Neuronal stem cell (in vitro differentiated cells): ENCODE measurements at regions not wholly inside any gene's neighbourhood (a gene's known extent, or its start where the extent isn't known, plus 50 kb on each side); places are given as distances from the start of the nearest gene placed in this dataset.

Experiments
- DNase-seq: peaks from one replicate; pipeline ENCODE4 v3.0.0-alpha.2; 2013; ENCODE audit warnings: low spot score
- H2AFZ ChIP-seq: one replicate; pipeline ENCODE4 v1.6.1; 2013; ENCODE audit warnings: mild to moderate bottlenecking, low read length, inconsistent platforms
- H2AK5ac ChIP-seq: 2 replicates; pipeline ENCODE4 v1.6.1; 2013; ENCODE audit warnings: low read depth, mild to moderate bottlenecking, inconsistent platforms, low read length, moderate library complexity, mixed read lengths
- H2BK120ac ChIP-seq: 2 replicates; pipeline ENCODE4 v1.6.1; 2013; ENCODE audit warnings: low read depth, mild to moderate bottlenecking, inconsistent platforms, low read length, moderate library complexity, mixed read lengths
- H2BK12ac ChIP-seq: one replicate; pipeline ENCODE4 v1.6.1; 2013; ENCODE audit warnings: low read length, inconsistent platforms
- H2BK15ac ChIP-seq: 2 replicates; pipeline ENCODE4 v1.6.1; 2013; ENCODE audit warnings: mild to moderate bottlenecking, low read length, inconsistent platforms, mixed read lengths
- H2BK5ac ChIP-seq: one replicate; pipeline ENCODE4 v1.6.1; 2013; ENCODE audit warnings: inconsistent platforms, mild to moderate bottlenecking, low read length, moderate library complexity
- H3K14ac ChIP-seq: one replicate; pipeline ENCODE4 v1.6.1; 2013; ENCODE audit warnings: low read length, inconsistent platforms
- H3K18ac ChIP-seq: 2 replicates; pipeline ENCODE4 v1.6.1; 2013; ENCODE audit warnings: low read length, inconsistent platforms
- H3K23ac ChIP-seq: 2 replicates; pipeline ENCODE4 v1.6.1; 2013; ENCODE audit warnings: low read depth, mild to moderate bottlenecking, mixed read lengths, low read length, inconsistent platforms; ENCODE audit not compliant: poor library complexity
- H3K27ac ChIP-seq: replicated peaks from 3 replicates; pipeline ENCODE4 v1.5.1; 2013; ENCODE audit warnings: low read length, inconsistent platforms
- H3K27me3 ChIP-seq, 3 experiments: 2 replicates each; pipeline ENCODE4 v1.6.1; 2013; ENCODE audit warnings: low read length in 3 of 3, mild to moderate bottlenecking in 2 of 3, inconsistent platforms in 1 of 3, low read depth in 1 of 3, mixed read lengths in 1 of 3, moderate library complexity in 1 of 3; ENCODE audit not compliant: control insufficient read depth in 3 of 3, insufficient read depth in 3 of 3
- H3K36me3 ChIP-seq, 2 donors: replicated peaks in 1 of 2; 2 replicates each; pipeline ENCODE4 v1.6.1; 2013; ENCODE audit warnings: low read length in 2 of 2; ENCODE audit not compliant: control insufficient read depth in 2 of 2, insufficient read depth in 2 of 2
- H3K4ac ChIP-seq: 2 replicates; pipeline ENCODE4 v1.6.1; 2013; ENCODE audit warnings: inconsistent platforms, mild to moderate bottlenecking, low read length, moderate library complexity
- H3K4me1 ChIP-seq, 2 donors: 1 replicate in 1 of 2; 2 replicates in 1 of 2; pipeline ENCODE4 v1.6.1; 2013; ENCODE audit warnings: low read length in 2 of 2, low read depth in 1 of 2; ENCODE audit not compliant: control insufficient read depth in 2 of 2, insufficient read depth in 1 of 2
- H3K4me2 ChIP-seq: one replicate; pipeline ENCODE4 v1.6.1; 2013; ENCODE audit warnings: mild to moderate bottlenecking, low read length, inconsistent platforms; ENCODE audit not compliant: insufficient read depth, poor library complexity, severe bottlenecking
- H3K4me3 ChIP-seq, 2 donors: 2 replicates each; pipeline ENCODE4 v1.5.1; 2013; ENCODE audit warnings: low read length in 2 of 2, mild to moderate bottlenecking in 2 of 2, inconsistent platforms in 1 of 2, moderate library complexity in 1 of 2
- H3K79me1 ChIP-seq: one replicate; pipeline ENCODE4 v1.6.1; 2013; ENCODE audit warnings: low read depth, mild to moderate bottlenecking, inconsistent platforms, low read length, moderate library complexity
- H3K9ac ChIP-seq: one replicate; pipeline ENCODE4 v1.6.1; 2013; ENCODE audit warnings: mild to moderate bottlenecking, low read depth, low read length, inconsistent platforms; ENCODE audit not compliant: poor library complexity
- H3K9me3 ChIP-seq, 2 donors: replicated peaks in 1 of 2; 2 replicates each; pipeline versions ENCODE3 to v1.6.1; 2013; ENCODE audit warnings: low read length in 2 of 2, mild to moderate bottlenecking in 2 of 2, inconsistent platforms in 1 of 2, low read depth in 1 of 2, mixed read lengths in 1 of 2, moderate library complexity in 1 of 2; ENCODE audit not compliant: control insufficient read depth in 2 of 2, insufficient read depth in 1 of 2
- H4K8ac ChIP-seq: one replicate; pipeline ENCODE4 v1.6.1; 2013; ENCODE audit warnings: low read depth, mild to moderate bottlenecking, inconsistent platforms, low read length, moderate library complexity
- H4K91ac ChIP-seq: one replicate; pipeline ENCODE4 v1.6.1; 2013; ENCODE audit warnings: low read length, low read depth, mild to moderate bottlenecking, inconsistent platforms; ENCODE audit not compliant: poor library complexity
- WGBS, 2 donors: extraction: QIAGEN DNeasy Blood & Tissue Kit; methylation state at CpG; one replicate each; pipeline ENCODE4 v1.1.7; 2013; ENCODE audit warnings: missing lambda C conversion rate in 2 of 2, mixed read lengths in 1 of 2; ENCODE audit not compliant: insufficient read length in 2 of 2, insufficient replicate concordance in 1 of 2; ENCODE audit errors: extremely low coverage in 2 of 2; 5-methylcytosine and 5-hydroxymethylcytosine counted together

DNA sequence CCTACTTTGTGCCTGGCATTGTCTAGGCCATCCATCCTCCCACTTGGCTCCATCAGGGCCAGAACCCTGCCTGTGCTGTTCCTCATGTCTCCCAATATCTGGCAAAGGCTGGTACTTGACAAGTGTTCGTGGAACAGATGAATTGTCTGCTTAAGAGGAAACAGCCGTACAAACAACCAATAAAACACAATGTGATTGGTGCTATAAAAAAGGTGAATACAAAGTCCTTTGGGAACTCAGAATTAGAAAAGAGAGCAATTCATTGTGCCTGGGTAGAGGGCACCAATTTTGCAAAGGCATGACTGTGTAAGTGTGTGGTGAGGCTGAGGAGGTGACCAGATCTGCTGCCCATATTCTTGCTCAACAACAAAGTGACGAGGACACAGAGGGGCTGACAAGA, 164.5 kb upstream of the PPP2R3A start:
- Histone ChIP-seq H3K4me3 (no peak overlapping the region), H3K9ac (no peak overlapping the region), H2BK5ac (no peak overlapping the region), H3K36me3 (no peaks in the 10 kb centered on the region), H3K9me3 (no peaks in the 10 kb centered on the region), H3K4me1 (peaks cover 0 to 12% of the 10 kb centered on the region in 2 donors), H4K8ac (no peak overlapping the region), H2BK12ac (no peak overlapping the region), H3K14ac (no peak overlapping the region), H2BK15ac (no peak overlapping the region), H3K79me1 (no peaks in the 10 kb centered on the region), H3K23ac (no peak overlapping the region), H2AK5ac (no peak overlapping the region), H2AFZ (no peak overlapping the region), H3K4ac (no peak overlapping the region), H3K18ac (no peak overlapping the region), H4K91ac (no peak overlapping the region), H3K27ac (no peak overlapping the region), H3K4me2 (no peak overlapping the region), H2BK120ac (no peak overlapping the region), H3K27me3 (no peaks in the 10 kb centered on the region)
- no CpG with 5 or more reads among the region's 3 CpGs for WGBS, 2 donors
- DNase-seq: no peak

DNA sequence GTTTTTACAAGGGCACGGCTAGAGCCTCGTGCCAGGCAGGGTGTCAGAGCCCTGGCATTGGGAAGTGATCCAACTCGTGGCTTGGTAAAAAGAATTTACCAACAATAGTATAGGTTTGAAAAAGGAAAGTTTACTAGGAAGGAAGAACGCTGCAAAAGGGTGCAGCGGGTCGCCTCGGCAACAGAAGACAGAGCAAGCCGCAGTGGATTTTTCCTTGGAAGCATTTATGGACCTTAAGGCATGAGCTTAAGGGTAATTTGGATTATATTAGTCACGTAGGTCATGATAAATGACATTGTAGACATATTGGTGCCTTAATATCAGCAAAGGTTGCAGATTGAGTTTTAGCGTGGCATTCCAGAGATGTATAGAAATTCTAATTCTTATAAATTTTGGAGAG, 163.4 kb upstream of the PPP2R3A start:
- Histone ChIP-seq H2BK5ac (no peak overlapping the region), H3K36me3 (no peaks in the 10 kb centered on the region), H3K4me2 (no peak overlapping the region), H3K23ac (no peak overlapping the region), H4K8ac (no peak overlapping the region), H3K4me1 (peaks cover 0 to 18% of the 10 kb centered on the region in 2 donors), H3K4me3 (no peak overlapping the region), H2BK15ac (no peak overlapping the region), H2BK120ac (no peak overlapping the region), H3K79me1 (no peaks in the 10 kb centered on the region), H3K27me3 (no peaks in the 10 kb centered on the region), H4K91ac (no peak overlapping the region), H3K9ac (no peak overlapping the region), H2AK5ac (no peak overlapping the region), H3K9me3 (no peaks in the 10 kb centered on the region), H3K27ac (no peak overlapping the region), H2BK12ac (no peak overlapping the region), H3K18ac (no peak overlapping the region), H3K14ac (no peak overlapping the region), H3K4ac (no peak overlapping the region), H2AFZ (no peak overlapping the region)
- no CpG with 5 or more reads among the region's 10 CpGs for WGBS, 2 donors
- DNase-seq: no peak

DNA sequence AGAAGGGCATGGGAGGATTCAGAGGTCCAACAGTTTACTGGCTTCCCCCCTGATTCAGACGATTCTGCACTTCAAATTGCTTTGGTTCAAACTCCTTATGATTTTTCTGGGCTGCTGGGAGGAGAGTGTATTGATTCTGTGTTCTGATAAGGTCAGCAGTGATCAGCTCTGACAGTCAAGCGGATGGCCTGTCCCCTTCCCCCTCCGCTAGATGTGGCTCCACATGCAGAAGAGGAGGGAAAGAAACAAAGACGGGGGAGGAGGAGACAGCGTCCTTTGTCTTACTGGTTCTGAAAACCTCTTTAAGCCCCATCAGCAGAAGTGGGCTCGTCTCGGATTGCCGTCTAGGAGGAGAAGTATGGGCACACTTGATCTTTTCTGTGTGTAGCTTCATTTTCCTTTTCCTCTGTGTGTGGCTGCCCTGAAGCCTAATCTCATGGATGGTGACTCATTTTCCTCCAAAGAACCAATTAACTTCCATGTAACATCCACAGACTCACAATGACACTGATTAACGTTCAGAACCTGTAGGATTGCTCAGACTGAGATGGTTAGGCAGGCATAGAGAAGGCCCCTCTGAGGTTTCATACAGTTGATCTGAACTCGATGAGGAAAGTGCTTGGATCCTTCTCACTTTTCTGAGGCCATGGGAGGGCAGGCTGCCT, 162.4 kb upstream of the PPP2R3A start:
- no CpG with 5 or more reads among the region's 10 CpGs for WGBS, 2 donors

DNA sequence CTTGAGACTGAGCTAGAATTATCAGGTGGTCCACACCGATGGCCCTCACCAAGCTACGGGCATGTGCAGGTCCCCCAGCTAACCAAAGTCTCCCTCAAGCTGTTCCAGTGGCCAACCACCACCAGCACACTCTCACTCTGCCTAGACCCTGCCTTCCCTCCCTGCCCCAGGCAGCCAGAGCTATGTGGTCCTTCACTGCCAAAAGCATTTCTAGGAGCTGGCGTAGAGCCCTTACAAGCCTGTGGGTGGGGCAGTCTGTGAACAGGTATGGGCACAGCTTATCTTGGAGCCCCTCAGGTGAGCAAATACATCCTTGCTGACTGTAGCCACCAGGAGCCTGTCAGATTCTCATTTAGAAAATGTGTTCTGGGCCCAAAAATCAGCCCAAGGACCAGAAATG, 159.8 kb upstream of the PPP2R3A start:
- Histone ChIP-seq H3K4me2 (no peak overlapping the region), H2BK5ac (peak overlapping the region; percentile 18), H3K4me1 (peaks cover 0 to 28% of the 10 kb centered on the region in 2 donors), H3K27me3 (no peaks in the 10 kb centered on the region), H4K8ac (no peak overlapping the region), H2BK12ac (no peak overlapping the region), H3K27ac (no peak overlapping the region), H3K9ac (no peak overlapping the region), H2BK15ac (no peak overlapping the region), H2BK120ac (no peak overlapping the region), H3K18ac (peak overlapping the region; percentile 77), H3K9me3 (no peaks in the 10 kb centered on the region), H3K4ac (no peak overlapping the region), H3K4me3 (no peak overlapping the region), H4K91ac (no peak overlapping the region), H2AFZ (no peak overlapping the region), H3K79me1 (no peaks in the 10 kb centered on the region), H3K14ac (no peak overlapping the region), H3K36me3 (no peaks in the 10 kb centered on the region), H3K23ac (no peak overlapping the region), H2AK5ac (no peak overlapping the region)
- no CpG with 5 or more reads among the region's 3 CpGs for WGBS, 2 donors
- no peak for DNase-seq

More for the DNA sequence above, 162.4 kb upstream of the PPP2R3A start:
- Histone ChIP-seq H3K4me1 (peaks cover 0 to 23% of the 10 kb centered on the region in 2 donors), H4K91ac (no peak overlapping the region), H2AFZ (no peak overlapping the region), H3K27me3 (no peaks in the 10 kb centered on the region), H3K9me3 (no peaks in the 10 kb centered on the region), H3K4me3 (no peak overlapping the region), H2BK120ac (no peak overlapping the region), H2BK15ac (no peak overlapping the region), H4K8ac (no peak overlapping the region), H3K9ac (no peak overlapping the region), H3K23ac (no peak overlapping the region), H3K4me2 (no peak overlapping the region), H3K4ac (no peak overlapping the region), H2AK5ac (no peak overlapping the region), H3K36me3 (no peaks in the 10 kb centered on the region), H3K18ac (no peak overlapping the region), H3K79me1 (no peaks in the 10 kb centered on the region), H3K14ac (no peak overlapping the region), H2BK12ac (no peak overlapping the region), H3K27ac (no peak overlapping the region), H2BK5ac (no peak overlapping the region)
- no peak for DNase-seq
